IMR-90 (cell line): ENCODE measurements at regions not wholly inside any gene's neighbourhood (a gene's known extent, or its start where the extent isn't known, plus 50 kb on each side); places are given as distances from the start of the nearest gene placed in this dataset.

Experiments used
- ATAC-seq: fragments of 200-7000 bp; cut with Tn5 transposase; 2 replicates; pipeline ENCODE4 v1.9.1; 2020; ENCODE audit warnings: low read depth, mild to moderate bottlenecking, moderate library complexity
- BruUV-seq: library from RNA; stranded (reverse); fragments of 400-500 nt; replicated peaks from 2 replicates; lab custom pipeline; 2021; lab: Mats Ljungman, UMichigan
- CTCF ChIA-PET: fragments of 300-600 bp; formaldehyde crosslinking; extraction: SDS; loops from one replicate; lab custom pipeline; 2021; ENCODE audit warnings: antibody characterized with exemption; lab: Yijun Ruan, JAX
- POLR2A ChIA-PET: fragments of 300-600 bp; sonication (Branson Sonifier 250); formaldehyde crosslinking; loops from one replicate; lab custom pipeline; 2022; ENCODE audit warnings: antibody characterized with exemption; ENCODE audit not compliant: unreplicated experiment; lab: Charles Lee
- DNase-seq: peaks from one replicate; pipeline ENCODE4 v3.0.0; 2013
- H2AFZ ChIP-seq: replicated peaks from 2 replicates; pipeline ENCODE3; 2013; ENCODE audit warnings: low read length, mild to moderate bottlenecking; ENCODE audit not compliant: poor library complexity
- H2AK5ac ChIP-seq: 2 replicates; pipeline ENCODE4 v1.6.1; 2013; ENCODE audit warnings: low read depth, low read length, inconsistent platforms
- H2AK9ac ChIP-seq: replicated peaks from 2 replicates; pipeline ENCODE3; 2013; ENCODE audit warnings: mild to moderate bottlenecking, low read depth, low read length, moderate library complexity; ENCODE audit not compliant: poor library complexity
- H2BK120ac ChIP-seq: 2 replicates; pipeline ENCODE4 v1.6.1; 2013; ENCODE audit warnings: low read depth, low read length, inconsistent platforms
- H2BK15ac ChIP-seq: 3 replicates; pipeline ENCODE4 v1.6.1; 2013; ENCODE audit warnings: low read depth, low read length, inconsistent platforms
- H2BK20ac ChIP-seq: 2 replicates; pipeline ENCODE4 v1.6.1; 2013; ENCODE audit warnings: low read depth, mild to moderate bottlenecking, inconsistent platforms, low read length, moderate library complexity
- H2BK5ac ChIP-seq: 2 replicates; pipeline ENCODE4 v1.6.1; 2013; ENCODE audit warnings: mild to moderate bottlenecking, low read depth, low read length, inconsistent platforms; ENCODE audit not compliant: poor library complexity, severe bottlenecking
- H3K14ac ChIP-seq: replicated peaks from 2 replicates; pipeline ENCODE4 v1.6.1; 2013; ENCODE audit warnings: low read depth, low read length, inconsistent platforms
- H3K18ac ChIP-seq: 2 replicates; pipeline ENCODE4 v1.6.1; 2013; ENCODE audit warnings: low read depth, low read length, control low read depth
- H3K23ac ChIP-seq: 2 replicates; pipeline ENCODE4 v1.6.1; 2013; ENCODE audit warnings: low read depth, low read length, inconsistent platforms
- H3K27ac ChIP-seq: 2 replicates; pipeline ENCODE4 v1.5.1; 2013; ENCODE audit warnings: mild to moderate bottlenecking, control low read depth, low read length; ENCODE audit not compliant: insufficient read depth
- H3K27me3 ChIP-seq: 2 replicates; pipeline ENCODE4 v1.6.1; 2013; ENCODE audit warnings: low read length; ENCODE audit not compliant: control insufficient read depth, insufficient read depth
- H3K36me3 ChIP-seq: 2 replicates; pipeline ENCODE4 v1.6.1; 2013; ENCODE audit warnings: low read length, mixed read lengths; ENCODE audit not compliant: control insufficient read depth, insufficient read depth
- H3K4ac ChIP-seq: 2 replicates; pipeline ENCODE4 v1.6.1; 2013; ENCODE audit warnings: low read depth, low read length, inconsistent platforms
- H3K4me1 ChIP-seq: 2 replicates; pipeline ENCODE4 v1.6.1; 2013; ENCODE audit warnings: low read length, mixed read lengths; ENCODE audit not compliant: control insufficient read depth, insufficient read depth
- H3K4me2 ChIP-seq: 2 replicates; pipeline ENCODE4 v1.6.1; 2013; ENCODE audit warnings: low read depth, mild to moderate bottlenecking, control low read depth, low read length, moderate library complexity
- H3K4me3 ChIP-seq: 2 replicates; pipeline ENCODE4 v1.5.1; 2013; ENCODE audit warnings: low read depth, mild to moderate bottlenecking, control low read depth, low read length, moderate library complexity; ENCODE audit not compliant: insufficient read depth
- H3K56ac ChIP-seq: 2 replicates; pipeline ENCODE4 v1.6.1; 2013; ENCODE audit warnings: low read length, inconsistent platforms; ENCODE audit not compliant: insufficient read depth; ENCODE audit errors: extremely low read depth
- H3K79me1 ChIP-seq, 2 experiments: 2 replicates each; pipeline ENCODE4 v1.6.1; 2013; ENCODE audit warnings: low read length in 2 of 2, inconsistent platforms in 1 of 2, low read depth in 1 of 2
- H3K9ac ChIP-seq: 2 replicates; pipeline ENCODE4 v1.6.1; 2013; ENCODE audit warnings: low read depth, low read length, control low read depth
- H3K9me1 ChIP-seq: 2 replicates; pipeline ENCODE4 v1.6.1; 2013; ENCODE audit warnings: low read length, inconsistent platforms; ENCODE audit not compliant: insufficient read depth
- H3K9me3 ChIP-seq: 2 replicates; pipeline ENCODE4 v1.6.1; 2013; ENCODE audit warnings: low read length; ENCODE audit not compliant: control insufficient read depth, insufficient read depth
- H4K20me1 ChIP-seq: 2 replicates; pipeline ENCODE4 v1.6.1; 2013; ENCODE audit warnings: low read length, inconsistent platforms; ENCODE audit not compliant: insufficient read depth
- H4K5ac ChIP-seq: 2 replicates; pipeline ENCODE4 v1.6.1; 2013; ENCODE audit warnings: mild to moderate bottlenecking, low read depth, low read length, control low read depth
- H4K8ac ChIP-seq, 2 experiments: 2 replicates each; pipeline ENCODE4 v1.6.1; 2013; ENCODE audit warnings: low read depth in 2 of 2, low read length in 2 of 2, control low read depth in 1 of 2, inconsistent platforms in 1 of 2
- H4K91ac ChIP-seq: 2 replicates; pipeline ENCODE4 v1.6.1; 2013; ENCODE audit warnings: low read depth, low read length, inconsistent platforms; ENCODE audit not compliant: insufficient read depth
- CHD1 ChIP-seq: IDR thresholded peaks from 2 replicates; pipeline ENCODE4 v1.6.1; 2012; ENCODE audit warnings: low read depth, low read length, improper control_type of control experiment
- ELK1 ChIP-seq: fragments of 150-350 bp; IDR thresholded peaks from 2 replicates; pipeline ENCODE4 v1.6.1; 2016; ENCODE audit warnings: low read depth, mild to moderate bottlenecking, low read length, moderate library complexity, borderline replicate concordance
- POLR2A ChIP-seq: IDR thresholded peaks from 2 replicates; pipeline ENCODE4 v1.6.1; 2012; ENCODE audit warnings: mild to moderate bottlenecking, low read depth, low read length
- RAD21 ChIP-seq: IDR thresholded peaks from 2 replicates; pipeline ENCODE4 v1.6.1; 2012; ENCODE audit warnings: low read length, improper control_type of control experiment
- RCOR1 ChIP-seq: IDR thresholded peaks from 2 replicates; pipeline ENCODE4 v1.6.1; 2012; ENCODE audit warnings: mild to moderate bottlenecking, low read length, improper control_type of control experiment; ENCODE audit not compliant: insufficient replicate concordance
- RFX5 ChIP-seq: IDR thresholded peaks from 2 replicates; pipeline ENCODE4 v1.8.0; 2012; ENCODE audit warnings: low read depth, mild to moderate bottlenecking, low read length, moderate library complexity
- SMC3 ChIP-seq: fragments of 150-350 bp; IDR thresholded peaks from 2 replicates; pipeline ENCODE4 v1.6.1; 2016; ENCODE audit warnings: low read depth, mild to moderate bottlenecking, antibody characterized with exemption, low read length, moderate library complexity
- WGBS, 2 experiments: methylation state at CpG; one replicate each; pipeline versions ENCODE4 v1.1.5 to v1.1.7; 2013; ENCODE audit warnings: missing lambda C conversion rate in 2 of 2; ENCODE audit not compliant: insufficient read length in 1 of 2; ENCODE audit errors: extremely low coverage in 2 of 2; 5-methylcytosine and 5-hydroxymethylcytosine counted together
- dilution Hi-C: fragments of 300-500 bp; cut with HindIII; formaldehyde crosslinking; loops from one replicate; pipeline ENCODE4 v1.14.3; 2018; ENCODE audit warnings: low sequenced_read_pairs; ENCODE audit not compliant: unreplicated experiment
- in situ Hi-C: fragments of 300-500 bp; cut with MboI; formaldehyde crosslinking; loops from 3 replicates; pipeline ENCODE4 v1.14.3; 2019; ENCODE audit warnings: low sequenced_read_pairs, inconsistent platforms, mixed read lengths
- intact Hi-C: fragments of 100-400 bp; cut with micrococcal nuclease; formaldehyde crosslinking; loops from 2 replicates; pipeline ENCODE4 v1.10.0; 2022

GRCh38 chr19:31049431-31049830, 299.8 kb downstream of the TSHZ3 start:
- Histone ChIP-seq H3K4me3 (no peak overlapping the region), H3K4me2 (no peak overlapping the region), H2AFZ (no peak overlapping the region), H3K56ac (no peak overlapping the region), H3K27ac (no peak overlapping the region), H3K14ac (no peak overlapping the region), H3K9ac (no peak overlapping the region), H3K9me1 (no peaks in the 10 kb centered on the region), H4K20me1 (no peaks in the 10 kb centered on the region), H3K27me3 (peaks cover 10% of the 10 kb centered on the region), H3K4ac (no peak overlapping the region), H2AK9ac (no peak overlapping the region), H3K36me3 (no peaks in the 10 kb centered on the region), H2BK20ac (no peak overlapping the region), H2BK5ac (no peak overlapping the region), H3K9me3 (no peaks in the 10 kb centered on the region), H3K4me1 (no peaks in the 10 kb centered on the region), H4K5ac (no peak overlapping the region), H3K18ac (no peak overlapping the region), H4K8ac (no peak overlapping the region), H2BK15ac (no peak overlapping the region), H2BK120ac (no peak overlapping the region), H2AK5ac (no peak overlapping the region), H3K23ac (no peak overlapping the region), H3K79me1 (no peaks in the 10 kb centered on the region), H4K91ac (no peak overlapping the region)
- ChIA-PET CTCF (no interaction called here), POLR2A (no interaction called here)
- ATAC-seq (no peak), DNase-seq (no peak)
- no TSS peak for BruUV-seq
- in situ Hi-C loops = no loop called here
- 89% methylated on average over 1 of the region's 5 CpGs; no CpG with 5 or more reads in 1 of the 2 experiments for WGBS, 2 experiments
- intact Hi-C loops = no loop called here
- dilution Hi-C loops = no loop called here
- TF ChIP-seq ELK1 (no peak), POLR2A (no peak), SMC3 (no peak), CHD1 (no peak), RAD21 (no peak), RFX5 (no peak), RCOR1 (no peak)
